NOMO-1 (cell line): ENCODE measurements at regions not wholly inside any gene's neighbourhood (a gene's known extent, or its start where the extent isn't known, plus 50 kb on each side); places are given as distances from the start of the nearest gene placed in this dataset.
"Not testable (repeated sequence)": the region's sequence is repeated elsewhere in the genome, so short reads cannot be mapped to it uniquely, and the experiment has no call there.

ENCODE experiments used
- DNase-seq, 2 experiments: peaks; one replicate each; lab custom pipeline; 2025; ENCODE audit not compliant: unreplicated experiment in 2 of 2; lab: John Stamatoyannopoulos, UW

- DNase-seq = peak; percentile 49 to 80
Observed at GRCh38 chr14:34051966-34052657, 101.2 kb upstream of the EGLN3 start.

DNA sequence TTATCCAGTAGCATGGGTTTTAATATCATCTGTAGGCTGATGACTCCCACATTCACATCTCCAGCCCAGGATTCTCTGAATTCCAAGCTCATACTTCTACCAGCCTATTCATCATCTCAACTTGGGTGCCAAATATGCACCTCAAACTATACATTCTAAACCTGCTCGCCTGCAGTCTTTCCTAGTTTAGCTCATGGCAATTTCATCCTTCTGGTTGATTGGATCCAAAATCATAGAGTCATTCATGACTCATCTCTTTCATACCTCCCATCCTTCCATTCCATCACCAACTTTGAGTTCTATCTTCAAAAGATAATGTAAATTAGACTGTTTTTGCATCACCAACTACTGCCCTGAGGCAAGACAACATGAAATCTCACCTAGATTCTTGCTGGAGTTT is 99.7 kb upstream of the EGLN3 start:
- no peak for DNase-seq

DNA sequence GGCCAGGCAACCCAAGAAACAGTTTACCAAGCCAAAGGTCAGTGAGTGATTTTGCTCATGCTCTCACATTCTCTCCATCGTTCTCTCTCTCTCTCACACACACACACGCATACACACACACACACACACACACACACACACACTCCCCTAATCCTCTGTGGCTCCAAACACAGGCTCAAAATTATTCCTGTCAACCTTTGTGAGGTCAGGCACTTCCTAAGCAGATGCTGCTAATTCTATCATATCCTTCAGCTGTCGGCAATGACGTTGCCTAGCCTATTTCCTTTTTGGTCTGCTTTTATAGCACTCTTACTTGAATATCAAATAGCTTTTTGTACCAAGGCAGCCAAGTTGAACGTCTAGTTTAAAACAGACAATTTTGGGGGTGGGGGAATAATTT is 98.9 kb upstream of the EGLN3 start:
- no peak for DNase-seq

GRCh38 chr14:34049187-34049586 is 98.3 kb upstream of the EGLN3 start:
- DNase-seq = not testable (repeated sequence)

- DNase-seq = no peak
Observed at GRCh38 chr14:34046799-34047520, 96.1 kb upstream of the EGLN3 start.

- no peak for DNase-seq
Observed at GRCh38 chr14:34044666-34045306, 93.9 kb upstream of the EGLN3 start.

DNA sequence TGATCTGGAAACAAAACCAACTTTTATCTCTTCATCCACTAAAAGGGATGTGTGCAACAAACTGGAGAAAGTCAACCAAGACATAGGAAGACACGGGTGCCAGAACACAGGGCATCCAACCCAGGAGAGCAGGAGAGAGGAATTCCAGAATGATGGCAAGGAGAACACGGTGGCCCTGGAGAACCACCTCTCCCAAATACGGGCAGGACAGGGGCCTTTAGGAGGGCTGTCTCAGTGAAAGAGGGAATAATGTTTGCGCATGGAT is 93.4 kb upstream of the EGLN3 start:
- no peak for DNase-seq

- DNase-seq = no peak
Observed at GRCh38 chr14:34043627-34044372, 92.9 kb upstream of the EGLN3 start.

DNA sequence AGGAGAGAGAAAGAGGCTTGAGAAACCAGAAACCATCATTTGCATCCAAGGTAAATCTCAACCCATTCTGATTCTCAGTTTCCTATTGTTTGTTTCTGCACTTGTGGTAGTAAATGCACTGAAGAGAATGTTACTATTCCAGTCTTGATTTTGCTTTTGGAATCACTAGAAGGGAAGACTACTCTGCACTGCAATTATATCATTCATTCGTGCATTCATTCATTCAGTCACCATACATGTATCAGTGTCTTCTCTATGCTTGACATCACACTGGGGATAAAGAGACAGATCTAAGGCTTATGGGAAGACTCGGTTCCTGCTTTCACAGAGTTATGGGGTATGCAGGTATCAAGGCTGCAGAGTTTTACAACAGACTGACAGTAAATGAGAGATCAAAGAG is 90.3 kb upstream of the EGLN3 start:
- DNase-seq = no peak

DNA sequence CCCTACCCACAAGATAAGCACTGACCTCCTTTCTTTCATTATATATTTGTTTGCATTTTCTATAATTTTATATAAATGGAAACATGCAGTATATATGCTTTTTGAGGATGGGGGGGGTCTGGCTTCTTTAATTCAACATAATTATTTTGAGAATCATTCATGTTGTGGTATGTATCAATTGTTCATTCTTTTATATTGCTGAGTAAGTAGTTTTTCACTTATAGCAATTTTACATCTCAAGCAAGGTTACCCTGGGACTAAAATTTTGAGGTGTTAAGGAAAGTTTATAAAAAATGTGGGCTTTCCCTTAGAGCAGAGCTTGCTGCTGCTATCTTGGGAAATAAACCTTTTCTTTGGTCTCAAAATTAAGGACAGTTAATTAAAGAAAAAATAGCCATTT is 89.9 kb upstream of the EGLN3 start:
- DNase-seq = no peak

DNA sequence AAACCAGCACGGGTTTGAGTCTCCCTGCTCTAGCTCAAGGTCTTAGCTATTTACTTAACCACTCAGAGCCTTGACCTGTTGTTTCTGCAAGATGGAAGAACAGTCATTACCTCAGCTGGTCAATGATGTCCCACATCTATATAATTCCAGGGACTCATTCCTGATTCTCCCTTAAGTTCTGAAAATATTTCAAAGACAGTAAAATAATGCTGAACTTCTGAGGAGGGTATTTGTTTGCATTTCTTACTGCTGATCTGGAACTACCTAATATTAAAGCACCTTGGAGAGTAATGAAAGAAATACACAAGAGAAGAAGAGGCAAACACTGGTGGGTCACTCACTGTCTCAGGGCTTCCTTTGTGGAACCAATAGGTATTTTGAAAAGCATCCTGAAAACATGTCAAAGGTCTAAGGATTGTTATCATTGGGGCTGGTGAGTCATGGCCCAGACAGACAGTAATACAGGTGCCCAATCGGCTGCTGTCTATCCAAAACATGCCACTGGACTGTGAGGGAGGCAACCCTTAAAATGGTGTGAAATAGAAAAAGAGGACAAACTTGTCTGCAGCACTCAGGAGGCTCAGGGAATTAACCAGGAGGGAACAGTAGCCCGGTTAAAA is 88.7 kb upstream of the EGLN3 start:
- no peak for DNase-seq

GRCh38 chr14:34038358-34039057 is 87.6 kb upstream of the EGLN3 start:
- no peak for DNase-seq

DNA sequence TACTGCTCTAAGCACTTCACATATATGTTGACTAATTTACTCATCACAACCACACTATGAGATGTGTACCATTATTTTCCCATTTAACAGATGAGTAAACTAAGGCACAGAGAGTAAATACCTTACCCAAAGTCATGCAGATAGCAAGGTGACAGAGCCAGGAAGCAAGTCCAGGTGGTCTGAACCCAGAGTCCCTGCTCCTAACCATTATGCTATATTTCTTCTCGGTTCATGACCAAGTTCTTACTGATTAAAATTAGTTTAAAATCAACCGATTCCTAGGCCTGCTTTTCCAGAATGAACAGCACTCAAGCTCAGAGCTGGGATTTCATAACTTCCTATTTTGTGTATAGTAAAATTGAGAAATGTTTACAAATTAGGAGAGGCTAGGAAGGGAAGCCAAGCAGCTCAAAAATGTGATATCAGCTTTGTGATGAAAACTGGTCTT is 85.5 kb upstream of the EGLN3 start:
- peak in 1 of 2 experiments; percentile 40 for DNase-seq

GRCh38 chr14:34035934-34036250 is 85.0 kb upstream of the EGLN3 start:
- no peak for DNase-seq

GRCh38 chr14:34035177-34035933 is 84.5 kb upstream of the EGLN3 start:
- no peak for DNase-seq

- DNase-seq = no peak
Observed at GRCh38 chr14:34034447-34035176, 83.7 kb upstream of the EGLN3 start.

DNA sequence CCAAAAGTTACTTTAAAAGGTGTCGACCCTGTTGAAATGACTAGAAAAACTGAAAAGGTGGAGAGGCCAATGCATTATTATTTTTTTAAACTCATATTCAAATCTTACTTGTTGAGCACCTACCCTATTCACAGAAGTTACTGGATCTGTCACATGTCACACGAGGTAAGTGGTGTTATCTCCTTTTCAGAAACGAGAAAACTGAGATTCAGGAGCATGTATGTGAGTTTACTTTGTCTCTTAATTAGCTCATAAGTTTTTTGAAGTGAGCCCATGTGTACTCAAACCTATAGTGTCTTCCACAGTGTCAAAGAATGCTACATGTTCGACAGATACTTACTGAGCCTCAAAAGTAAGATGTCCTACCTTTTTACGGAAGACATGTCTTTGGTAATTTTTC is 81.8 kb upstream of the EGLN3 start:
- DNase-seq = no peak

- no peak for DNase-seq
Observed at GRCh38 chr14:34030864-34031263, 80.0 kb upstream of the EGLN3 start.

- no peak for DNase-seq
Observed at GRCh38 chr14:34029921-34030334, 79.1 kb upstream of the EGLN3 start.
